ENCODE measurements at regions not wholly inside any gene's neighbourhood (a gene's known extent, or its start where the extent isn't known, plus 50 kb on each side); places are given as distances from the start of the nearest gene placed in this dataset.
"Not testable (repeated sequence)": the region's sequence is repeated elsewhere in the genome, so short reads cannot be mapped to it uniquely, and the experiment has no call there.

DNA sequence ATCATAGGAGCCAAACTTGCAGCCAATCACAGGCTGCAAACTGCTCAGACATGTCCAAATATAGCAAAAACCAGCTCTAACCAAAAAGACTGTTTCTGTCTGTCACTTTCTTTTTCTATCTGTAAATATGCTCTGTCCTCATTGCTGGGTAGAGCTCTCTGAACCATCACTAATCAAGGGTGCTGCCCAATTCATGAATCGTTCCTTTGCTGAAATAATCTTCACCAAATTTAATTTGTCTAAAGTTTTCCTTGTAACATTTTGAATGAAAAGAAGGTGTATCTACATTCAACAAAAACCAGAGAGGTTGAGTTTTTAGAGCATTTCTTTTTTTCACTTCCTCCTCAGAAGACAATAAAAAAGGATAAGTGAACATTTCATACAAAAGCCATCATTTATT is 1221.7 kb upstream of the ADGRL2 start:
- no peak for DNase-seq (ENCODE audit: low spot score)
- in situ Hi-C loops (cut with MboI; ENCODE audit: low sequenced_read_pairs, unreplicated experiment) = no loop called here
- TF ChIP-seq, protein P1, sequence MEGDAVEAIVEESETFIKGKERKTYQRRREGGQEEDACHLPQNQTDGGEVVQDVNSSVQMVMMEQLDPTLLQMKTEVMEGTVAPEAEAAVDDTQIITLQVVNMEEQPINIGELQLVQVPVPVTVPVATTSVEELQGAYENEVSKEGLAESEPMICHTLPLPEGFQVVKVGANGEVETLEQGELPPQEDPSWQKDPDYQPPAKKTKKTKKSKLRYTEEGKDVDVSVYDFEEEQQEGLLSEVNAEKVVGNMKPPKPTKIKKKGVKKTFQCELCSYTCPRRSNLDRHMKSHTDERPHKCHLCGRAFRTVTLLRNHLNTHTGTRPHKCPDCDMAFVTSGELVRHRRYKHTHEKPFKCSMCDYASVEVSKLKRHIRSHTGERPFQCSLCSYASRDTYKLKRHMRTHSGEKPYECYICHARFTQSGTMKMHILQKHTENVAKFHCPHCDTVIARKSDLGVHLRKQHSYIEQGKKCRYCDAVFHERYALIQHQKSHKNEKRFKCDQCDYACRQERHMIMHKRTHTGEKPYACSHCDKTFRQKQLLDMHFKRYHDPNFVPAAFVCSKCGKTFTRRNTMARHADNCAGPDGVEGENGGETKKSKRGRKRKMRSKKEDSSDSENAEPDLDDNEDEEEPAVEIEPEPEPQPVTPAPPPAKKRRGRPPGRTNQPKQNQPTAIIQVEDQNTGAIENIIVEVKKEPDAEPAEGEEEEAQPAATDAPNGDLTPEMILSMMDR (IDR thresholded peaks at IDR 0.05; ENCODE audit: borderline replicate concordance, control extremely low read depth, extremely low read depth, insufficient read depth, missing control alignments) = no peak

DNA sequence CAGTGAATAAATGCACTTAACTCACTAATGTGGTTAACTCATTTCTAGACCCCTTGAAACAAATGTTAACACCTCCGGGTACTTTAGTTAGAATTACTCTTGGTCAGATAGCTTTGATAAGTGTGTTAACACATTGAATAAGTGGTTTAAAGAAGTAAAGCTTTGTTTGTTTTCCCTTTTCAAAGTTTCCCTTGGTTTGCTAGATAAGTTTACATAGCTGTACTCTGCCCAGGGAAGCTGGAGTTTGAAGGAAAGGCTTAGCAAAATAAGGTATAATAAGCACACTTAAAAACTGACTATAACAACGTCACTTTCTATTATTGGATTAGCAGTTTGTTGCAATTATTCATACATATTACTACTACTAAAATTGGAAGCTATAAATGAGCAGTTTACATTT is 1233.9 kb upstream of the ADGRL2 start:
- TF ChIP-seq, protein P1 (IDR thresholded peaks at IDR 0.05; ENCODE audit: borderline replicate concordance, control extremely low read depth, extremely low read depth, insufficient read depth, missing control alignments) = no peak
- DNase-seq (ENCODE audit: low spot score) = no peak
- in situ Hi-C loops (cut with MboI; ENCODE audit: low sequenced_read_pairs, unreplicated experiment) = no loop called here

DNA sequence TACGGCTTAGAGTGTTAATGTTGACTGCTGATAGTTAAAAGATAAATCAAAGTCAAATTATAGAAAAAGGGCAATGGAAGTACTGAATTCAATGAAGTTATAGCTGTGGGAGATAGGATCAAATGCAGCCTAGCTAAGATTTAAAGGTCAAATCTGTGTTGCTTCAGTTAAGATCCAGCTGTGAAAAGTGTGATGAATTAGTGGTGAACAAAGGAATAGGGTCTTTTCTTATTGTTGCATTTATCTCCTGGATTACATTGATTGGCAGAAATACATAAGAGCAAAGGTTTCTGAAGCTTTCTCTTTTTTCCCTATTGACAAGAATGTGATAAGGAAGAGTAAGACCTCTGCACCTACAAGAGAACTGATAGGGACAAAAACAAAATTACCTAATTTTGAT is 1234.6 kb upstream of the ADGRL2 start:
- in situ Hi-C loops (cut with MboI; ENCODE audit: low sequenced_read_pairs, unreplicated experiment) = no loop called here
- TF ChIP-seq, protein P1 (IDR thresholded peaks at IDR 0.05; ENCODE audit: borderline replicate concordance, control extremely low read depth, extremely low read depth, insufficient read depth, missing control alignments) = no peak
- no peak for DNase-seq (ENCODE audit: low spot score)

DNA sequence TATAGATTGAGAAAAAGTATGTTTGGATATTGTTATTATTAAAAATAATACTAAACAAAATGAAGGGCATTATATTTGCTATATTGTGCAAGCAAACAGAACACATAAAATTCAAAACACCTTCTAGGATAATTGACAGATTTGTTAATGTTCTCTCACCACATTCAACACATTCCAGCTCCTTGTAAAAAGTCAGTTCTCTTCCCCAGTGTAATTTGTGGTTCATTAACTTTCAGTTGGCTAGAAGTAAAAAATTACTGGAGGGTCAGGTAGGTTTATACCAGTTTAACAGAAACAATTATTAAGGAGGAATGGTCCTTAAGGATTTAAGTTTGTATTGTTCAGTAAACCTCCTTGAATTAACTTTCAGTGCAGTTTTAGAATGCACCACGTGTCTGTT is 1235.3 kb upstream of the ADGRL2 start:
- in situ Hi-C loops (cut with MboI; ENCODE audit: low sequenced_read_pairs, unreplicated experiment) = no loop called here
- DNase-seq (ENCODE audit: low spot score) = no peak
- TF ChIP-seq, protein P1 (IDR thresholded peaks at IDR 0.05; ENCODE audit: borderline replicate concordance, control extremely low read depth, extremely low read depth, insufficient read depth, missing control alignments) = no peak

DNA sequence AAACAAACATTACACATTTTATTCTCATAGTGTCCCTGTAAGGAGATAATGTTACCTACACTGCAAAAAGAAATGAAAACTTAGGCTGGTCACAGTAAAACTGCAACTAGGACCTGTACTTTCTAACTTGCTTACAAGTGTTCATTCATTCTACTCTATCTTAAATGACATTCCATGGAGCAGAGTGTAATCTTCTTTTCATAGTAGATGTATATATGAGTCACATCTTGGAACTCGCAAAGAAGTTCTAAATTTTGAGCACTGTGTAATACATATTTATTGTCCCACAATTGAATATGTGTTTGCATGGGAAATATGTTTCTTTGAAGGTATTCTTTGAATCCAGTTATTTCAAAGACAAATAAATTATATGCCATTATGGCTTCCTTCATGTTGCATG is 1258.5 kb upstream of the ADGRL2 start:
- in situ Hi-C loops (cut with MboI; ENCODE audit: low sequenced_read_pairs, unreplicated experiment) = no loop called here
- TF ChIP-seq, protein P1 (IDR thresholded peaks at IDR 0.05; ENCODE audit: borderline replicate concordance, control extremely low read depth, extremely low read depth, insufficient read depth, missing control alignments) = no peak
- DNase-seq (ENCODE audit: low spot score) = no peak

DNA sequence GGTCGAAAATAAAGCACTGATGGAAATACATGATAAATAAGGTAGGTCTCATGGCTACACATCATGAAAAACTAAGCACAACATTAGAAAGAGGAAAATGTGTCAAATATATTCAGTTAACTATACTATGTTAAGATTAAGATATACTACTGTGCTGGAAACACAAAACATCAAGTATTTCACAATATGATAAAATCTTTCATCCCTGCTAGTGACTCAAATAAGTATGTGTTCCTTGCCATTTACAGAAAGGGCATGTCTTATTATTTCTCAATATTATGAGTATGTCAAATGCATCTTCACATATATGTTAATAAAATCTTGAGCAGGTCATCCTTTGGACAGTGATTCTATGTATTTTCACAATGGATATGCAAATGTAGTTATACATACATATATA is 1260.1 kb upstream of the ADGRL2 start:
- in situ Hi-C loops (cut with MboI; ENCODE audit: low sequenced_read_pairs, unreplicated experiment) = no loop called here
- no peak for DNase-seq (ENCODE audit: low spot score)
- TF ChIP-seq, protein P1 (IDR thresholded peaks at IDR 0.05; ENCODE audit: borderline replicate concordance, control extremely low read depth, extremely low read depth, insufficient read depth, missing control alignments) = no peak

DNA sequence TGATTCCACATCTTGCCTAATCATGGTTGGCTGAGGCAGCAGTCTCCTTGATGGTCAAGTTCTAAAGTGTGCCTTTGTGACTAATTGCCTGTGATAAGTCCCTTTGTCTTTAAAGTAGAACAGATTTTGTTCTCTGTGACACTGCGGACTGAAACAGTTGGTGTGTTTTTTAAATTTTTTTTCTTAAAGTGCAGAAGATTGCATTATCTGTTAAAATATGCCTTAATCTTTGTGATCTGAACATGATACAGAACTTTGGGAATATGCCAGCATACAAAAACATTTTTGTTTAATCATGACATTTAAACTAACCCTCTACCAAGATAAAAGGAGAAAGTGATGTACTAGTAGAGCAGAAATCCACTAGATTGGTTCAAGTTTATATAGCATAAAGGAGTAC is 1260.6 kb upstream of the ADGRL2 start:
- no peak for DNase-seq (ENCODE audit: low spot score)
- in situ Hi-C loops (cut with MboI; ENCODE audit: low sequenced_read_pairs, unreplicated experiment) = no loop called here
- TF ChIP-seq, protein P1 (IDR thresholded peaks at IDR 0.05; ENCODE audit: borderline replicate concordance, control extremely low read depth, extremely low read depth, insufficient read depth, missing control alignments) = no peak

DNA sequence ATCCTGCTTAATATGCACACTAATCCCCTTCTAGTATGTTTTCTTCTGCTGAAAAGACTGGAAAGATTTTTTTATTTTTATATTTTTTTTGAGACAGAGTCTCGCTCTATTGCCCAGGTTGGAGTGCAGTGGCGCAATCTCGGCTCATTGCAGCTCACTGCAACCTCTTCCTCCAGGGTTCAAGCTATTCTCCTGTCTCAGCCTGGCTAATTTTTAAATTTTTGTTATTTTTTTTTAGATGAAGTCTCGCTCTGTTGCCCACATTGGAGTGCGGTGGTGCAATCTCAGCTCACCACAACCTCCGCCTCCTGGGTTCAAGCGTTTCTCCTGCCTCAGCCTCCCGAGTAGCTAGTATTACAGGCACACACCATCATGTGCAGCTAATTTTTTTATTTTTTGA is 1261.4 kb upstream of the ADGRL2 start:
- DNase-seq (ENCODE audit: low spot score); in situ Hi-C loops (cut with MboI; ENCODE audit: low sequenced_read_pairs, unreplicated experiment): not testable (repeated sequence)
